Right atrium auricular region (tissue), 2 donors: ENCODE measurements at regions not wholly inside any gene's neighbourhood (a gene's known extent, or its start where the extent isn't known, plus 50 kb on each side); places are given as distances from the start of the nearest gene placed in this dataset.

Experiments used
- DNase-seq: peaks from one replicate; pipeline ENCODE4 v3.0.0-alpha.2; 2019; ENCODE audit warnings: low spot score
- H3K27ac ChIP-seq, 2 donors: fragments of 200-600 bp; sonication (generic); 1 replicate in 1 of 2; 2 replicates in 1 of 2; pipeline ENCODE4 v1.5.1; 2016 to 2019
- H3K27me3 ChIP-seq, 2 donors: fragments of 200-600 bp; sonication (generic); one replicate each; pipeline versions ENCODE4 v1.5.1 to v1.6.0; 2017 to 2019
- H3K36me3 ChIP-seq: fragments of 200-600 bp; sonication (generic); one replicate; pipeline ENCODE4 v1.5.1; 2016
- H3K4me1 ChIP-seq, 2 donors: fragments of 200-600 bp; sonication (generic); one replicate each; pipeline versions ENCODE4 v1.5.1 to v1.6.0; 2017 to 2019
- H3K4me3 ChIP-seq, 2 donors: fragments of 200-600 bp; sonication (generic); 1 replicate in 1 of 2; 2 replicates in 1 of 2; pipeline ENCODE4 v1.5.1; 2017 to 2019; ENCODE audit warnings: mild to moderate bottlenecking in 1 of 2, moderate library complexity in 1 of 2
- H3K9me3 ChIP-seq, 2 donors: fragments of 200-600 bp; sonication (generic); one replicate each; pipeline ENCODE4 v1.5.1; 2019
- TF ChIP-seq, protein P1 (sequence below), 2 donors: fragments of 200-600 bp; sonication (generic); IDR thresholded peaks; one replicate each; pipeline ENCODE4 v1.5.1; 2019; ENCODE audit warnings: antibody characterized with exemption in 2 of 2

DNA sequence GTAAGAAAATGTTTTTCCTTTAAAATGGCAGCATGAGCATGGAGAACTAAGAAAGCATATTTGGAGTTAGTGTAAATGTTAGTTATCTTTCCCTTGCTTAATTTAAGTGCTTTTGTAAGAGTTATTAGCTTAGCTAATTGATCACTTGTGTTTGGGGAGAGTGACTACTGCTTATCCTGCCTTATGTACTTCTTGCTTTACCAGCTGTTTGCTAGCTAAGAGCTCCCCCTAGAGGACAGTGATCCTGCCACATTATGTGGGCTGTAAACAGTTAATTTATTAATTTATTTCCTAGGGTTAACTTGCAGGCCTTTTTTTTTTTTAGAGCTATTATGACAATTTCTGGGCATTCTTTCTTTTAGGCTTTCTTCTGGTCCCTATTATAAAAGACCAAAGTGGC is 435.8 kb downstream of the MAGEB5 start:
- TF ChIP-seq, protein P1, sequence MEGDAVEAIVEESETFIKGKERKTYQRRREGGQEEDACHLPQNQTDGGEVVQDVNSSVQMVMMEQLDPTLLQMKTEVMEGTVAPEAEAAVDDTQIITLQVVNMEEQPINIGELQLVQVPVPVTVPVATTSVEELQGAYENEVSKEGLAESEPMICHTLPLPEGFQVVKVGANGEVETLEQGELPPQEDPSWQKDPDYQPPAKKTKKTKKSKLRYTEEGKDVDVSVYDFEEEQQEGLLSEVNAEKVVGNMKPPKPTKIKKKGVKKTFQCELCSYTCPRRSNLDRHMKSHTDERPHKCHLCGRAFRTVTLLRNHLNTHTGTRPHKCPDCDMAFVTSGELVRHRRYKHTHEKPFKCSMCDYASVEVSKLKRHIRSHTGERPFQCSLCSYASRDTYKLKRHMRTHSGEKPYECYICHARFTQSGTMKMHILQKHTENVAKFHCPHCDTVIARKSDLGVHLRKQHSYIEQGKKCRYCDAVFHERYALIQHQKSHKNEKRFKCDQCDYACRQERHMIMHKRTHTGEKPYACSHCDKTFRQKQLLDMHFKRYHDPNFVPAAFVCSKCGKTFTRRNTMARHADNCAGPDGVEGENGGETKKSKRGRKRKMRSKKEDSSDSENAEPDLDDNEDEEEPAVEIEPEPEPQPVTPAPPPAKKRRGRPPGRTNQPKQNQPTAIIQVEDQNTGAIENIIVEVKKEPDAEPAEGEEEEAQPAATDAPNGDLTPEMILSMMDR (IDR thresholded peaks at IDR 0.05): no peak
- Histone ChIP-seq H3K27me3 (no peaks in the 10 kb centered on the region), H3K4me1 (no peaks in the 10 kb centered on the region), H3K9me3 (peaks cover 13 to 38% of the 10 kb centered on the region in 2 donors), H3K27ac (no peak overlapping the region), H3K36me3 (no peaks in the 10 kb centered on the region), H3K4me3 (no peak overlapping the region)
- no peak for DNase-seq

DNA sequence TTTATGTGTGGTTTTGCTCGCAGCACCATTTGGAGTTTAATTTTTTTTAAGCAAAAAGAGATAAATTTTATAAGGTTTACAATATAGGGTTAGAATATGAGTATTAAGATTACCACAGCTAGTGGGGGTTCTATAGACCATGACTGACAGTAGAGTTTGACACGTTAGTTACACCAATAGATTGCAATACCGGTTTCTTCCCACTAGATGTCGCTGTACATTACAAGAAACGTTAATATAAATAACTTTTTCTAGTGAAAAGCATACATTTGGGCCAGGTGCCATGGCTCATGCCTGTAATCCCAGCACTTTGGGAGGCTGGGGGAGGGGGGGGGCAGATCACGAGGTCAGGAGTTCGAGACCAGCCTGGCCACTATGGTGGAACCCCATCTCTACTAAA is 433.6 kb downstream of the MAGEB5 start:
- H3K36me3 ChIP-seq: no peaks in the 10 kb centered on the region
- no peak overlapping the region for H3K27ac ChIP-seq
- TF ChIP-seq, protein P1 (IDR thresholded peaks at IDR 0.05): peak in 1 of 2 donors; percentile 53
- peaks cover 13 to 37% of the 10 kb centered on the region in 2 donors for H3K9me3 ChIP-seq
- DNase-seq: no peak
- H3K27me3 ChIP-seq: no peaks in the 10 kb centered on the region
- H3K4me3 ChIP-seq: no peak overlapping the region
- H3K4me1 ChIP-seq: no peaks in the 10 kb centered on the region

DNA sequence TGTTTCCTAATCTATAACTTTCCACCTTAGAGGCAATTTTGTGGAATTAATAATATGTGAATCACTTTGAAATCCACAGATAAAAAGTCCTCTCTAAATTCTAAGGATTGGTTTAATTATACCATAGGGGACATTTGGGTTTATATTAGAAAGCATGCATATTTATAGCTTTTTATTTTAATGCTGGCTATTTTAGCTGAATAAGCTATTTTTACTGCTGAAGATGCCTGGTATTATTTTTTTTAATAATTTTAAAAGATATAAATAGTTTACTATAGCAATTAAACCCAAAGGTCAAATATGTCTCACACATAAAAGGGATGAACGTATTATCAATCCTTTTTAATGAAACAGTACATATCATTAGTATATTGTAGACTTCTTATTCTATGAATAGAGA is 415.4 kb downstream of the MAGEB5 start:
- Histone ChIP-seq H3K9me3 (no peaks in the 10 kb centered on the region), H3K36me3 (no peaks in the 10 kb centered on the region), H3K4me3 (no peak overlapping the region), H3K27ac (no peak overlapping the region), H3K27me3 (no peaks in the 10 kb centered on the region), H3K4me1 (no peaks in the 10 kb centered on the region)
- TF ChIP-seq, protein P1 (IDR thresholded peaks at IDR 0.05): no peak
- DNase-seq: no peak

DNA sequence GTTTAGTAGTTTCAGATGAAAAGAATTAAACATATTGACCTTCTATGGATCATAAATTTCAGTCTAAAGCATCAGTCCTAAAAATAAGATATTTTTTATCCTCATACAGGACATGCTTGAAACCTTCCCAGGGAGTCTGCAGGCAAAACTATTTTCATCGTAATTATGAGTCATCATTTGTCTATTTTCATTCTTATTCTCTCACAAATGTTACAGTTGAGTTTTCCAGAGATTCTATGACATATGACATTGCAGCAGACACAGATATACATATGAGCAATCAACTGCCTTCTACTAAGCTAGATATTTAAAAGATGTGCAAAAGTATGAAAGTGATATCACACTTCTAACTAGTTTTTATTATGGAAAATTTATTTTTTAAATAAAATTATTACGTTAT is 398.0 kb downstream of the MAGEB5 start:
- Histone ChIP-seq H3K4me3 (no peak overlapping the region), H3K36me3 (no peaks in the 10 kb centered on the region), H3K9me3 (peaks cover 0 to 3% of the 10 kb centered on the region in 2 donors), H3K4me1 (no peaks in the 10 kb centered on the region), H3K27ac (no peak overlapping the region), H3K27me3 (no peaks in the 10 kb centered on the region)
- TF ChIP-seq, protein P1 (IDR thresholded peaks at IDR 0.05): no peak
- DNase-seq: no peak

DNA sequence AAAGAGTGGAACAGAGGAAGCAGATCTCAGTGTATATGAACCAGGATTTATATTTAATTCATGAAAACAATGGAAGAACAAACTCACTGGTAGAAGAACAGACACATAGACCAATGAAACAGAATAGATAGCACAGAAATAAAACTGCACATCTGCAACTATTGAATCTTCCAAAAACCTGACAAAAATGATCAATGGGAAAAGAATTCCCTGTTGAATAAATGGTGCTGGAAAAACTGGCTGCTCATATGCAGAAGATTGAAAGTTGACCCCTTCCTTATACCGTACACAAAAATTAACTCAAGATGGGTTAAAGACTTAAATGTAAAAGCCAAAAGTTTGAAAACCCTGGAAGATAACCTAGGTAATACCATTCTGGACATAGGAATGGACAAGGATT is 391.0 kb downstream of the MAGEB5 start:
- TF ChIP-seq, protein P1 (IDR thresholded peaks at IDR 0.05): no peak
- no peak overlapping the region for H3K4me3 ChIP-seq

DNA sequence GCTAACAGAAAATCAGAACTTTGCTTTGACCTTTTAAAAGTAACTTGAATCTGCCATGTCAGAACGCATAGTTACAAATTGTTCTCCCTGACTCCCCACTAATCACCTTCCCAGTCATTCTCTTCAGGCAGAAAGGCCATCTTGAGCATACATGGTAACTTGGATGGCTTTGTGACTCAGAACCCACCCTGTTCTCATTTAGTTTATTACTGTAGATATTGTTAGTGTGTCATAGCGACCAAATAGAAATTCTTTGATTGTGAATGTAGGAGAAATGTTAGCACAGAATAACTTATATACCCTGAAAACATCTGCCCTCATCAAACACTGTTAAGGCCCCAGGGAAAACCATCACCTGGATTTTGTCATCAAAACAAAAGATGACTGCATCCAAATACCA is 382.0 kb downstream of the MAGEB5 start:
- H3K27me3 ChIP-seq: peaks cover 0 to 5% of the 10 kb centered on the region in 2 donors
- H3K27ac ChIP-seq: no peak overlapping the region
- H3K4me1 ChIP-seq: no peaks in the 10 kb centered on the region
- H3K4me3 ChIP-seq: no peak overlapping the region
- H3K36me3 ChIP-seq: no peaks in the 10 kb centered on the region
- no peak for DNase-seq
- peaks cover 4 to 8% of the 10 kb centered on the region in 2 donors for H3K9me3 ChIP-seq
- TF ChIP-seq, protein P1 (IDR thresholded peaks at IDR 0.05): no peak

More for the DNA sequence above, 391.0 kb downstream of the MAGEB5 start:
- H3K9me3 ChIP-seq: no peaks in the 10 kb centered on the region
- no peak overlapping the region for H3K27ac ChIP-seq
- H3K4me1 ChIP-seq: no peaks in the 10 kb centered on the region
- no peaks in the 10 kb centered on the region for H3K27me3 ChIP-seq
- no peaks in the 10 kb centered on the region for H3K36me3 ChIP-seq
- no peak for DNase-seq
